ENCODE measurements at regions not wholly inside any gene's neighbourhood (a gene's known extent, or its start where the extent isn't known, plus 50 kb on each side); places are given as distances from the start of the nearest gene placed in this dataset.

GRCh38 chr2:120651818-120652217, 83.8 kb upstream of the GLI2 start:
- Histone ChIP-seq H3K14ac (ENCODE audit: insufficient read length) (no peak overlapping the region), H3K4me3 (ENCODE audit: extremely low read depth in 1 of 4, insufficient read depth in 2 of 4, low read depth in 3 of 4, low read length in 4 of 4) (no peak overlapping the region), H3K79me2 (ENCODE audit: control insufficient read depth in 1 of 2, insufficient read depth in 2 of 2, low read length in 2 of 2) (no peaks in the 10 kb centered on the region), H3K4me1 (replicated peaks in 1 of 4; ENCODE audit: control insufficient read depth in 3 of 4, insufficient read depth in 4 of 4, low read length in 3 of 4) (peaks cover 0 to 3% (median 1%) of the 10 kb centered on the region in 4 experiments; a peak in 3 of 7 replicates), H4K20me1 (replicated peaks in 1 of 2; ENCODE audit: control insufficient read depth in 1 of 2, insufficient read depth in 2 of 2, low read length in 2 of 2) (no peaks in the 10 kb centered on the region), H2BK120ac (replicated peaks; ENCODE audit: low read depth, low read length) (no peak overlapping the region), H2BK15ac (ENCODE audit: low read length) (no peak overlapping the region), H2BK12ac (ENCODE audit: low read depth, low read length) (no peak overlapping the region), H3K9me3 (ENCODE audit: insufficient read depth in 2 of 2, low read depth in 1 of 2, low read length in 1 of 2) (peaks cover 3 to 14% of the 10 kb centered on the region in 2 experiments; a peak in 2 of 4 replicates), H3K56ac (replicated peaks; ENCODE audit: insufficient read length, low read depth, low read length) (no peak overlapping the region), H3K23ac (ENCODE audit: insufficient read length) (no peak overlapping the region), H3K9ac (replicated peaks in 1 of 4; ENCODE audit: extremely low read depth in 1 of 4, low read depth in 3 of 4, low read length in 3 of 4) (no peak overlapping the region), H2BK20ac (ENCODE audit: low read length) (no peak overlapping the region), H3K4me2 (ENCODE audit: insufficient read depth in 1 of 2, low read depth in 2 of 2, low read length in 2 of 2) (no peak overlapping the region), H3K36me3 (ENCODE audit: control insufficient read depth in 2 of 4, insufficient read depth in 4 of 4, low read length in 3 of 4) (no peaks in the 10 kb centered on the region), H3K79me1 (ENCODE audit: low read depth, low read length) (no peaks in the 10 kb centered on the region), H4K8ac (ENCODE audit: extremely low read depth, insufficient read depth, low read length) (no peak overlapping the region), H3K27ac (ENCODE audit: low read depth, low read length) (no peak overlapping the region), H3K23me2 (ENCODE audit: low read depth, low read length) (no peaks in the 10 kb centered on the region; the same call in 1 of the 2 replicates), H4K5ac (ENCODE audit: insufficient read length, low read depth, low read length) (no peak overlapping the region), H3K18ac (ENCODE audit: extremely low read depth, low read length) (no peak overlapping the region), H3K4ac (replicated peaks; ENCODE audit: insufficient read length, low read depth, low read length) (no peak overlapping the region), H3K27me3 (replicated peaks in 1 of 4; ENCODE audit: control insufficient read depth in 3 of 4, extremely low read depth in 1 of 4, insufficient read depth in 3 of 4, low read length in 3 of 4) (peaks cover 6 to 23% (median 20%) of the 10 kb centered on the region in 4 experiments), H2AFZ (ENCODE audit: low read length) (no peak overlapping the region), H2BK5ac (ENCODE audit: low read depth, low read length) (no peak overlapping the region), H2AK5ac (ENCODE audit: low read depth, low read length) (no peak overlapping the region), H4K91ac (replicated peaks; ENCODE audit: insufficient read length, low read length) (no peak overlapping the region)
- DNase-seq (ENCODE audit: low read depth in 1 of 2, low spot score in 2 of 2) (no peak), FAIRE-seq (no peak)
- ChIA-PET POLR2A (ENCODE audit: partially characterized antibody) (no interaction called here), CTCF (ENCODE audit: partially characterized antibody) (interaction anchor here (1.2 kb wide), 3 partner anchors 18 to 36 kb away, joined by 3 to 5 read pairs (median 3); no protein-coding TSS in a partner anchor)
- no peak for TF ChIP-seq CBX8 (IDR thresholded peaks at IDR 0.05; ENCODE audit: borderline replicate concordance, low read depth, low read length)
- TF ChIP-seq RXRA (IDR thresholded peaks at IDR 0.05; ENCODE audit: insufficient read depth, low read depth, low read length): no peak
- no peak for TF ChIP-seq HDAC2 (IDR thresholded peaks at IDR 0.05; ENCODE audit: borderline replicate concordance in 1 of 2, low read depth in 2 of 2, low read length in 2 of 2)
- no peak for TF ChIP-seq RAD21 (IDR thresholded peaks at IDR 0.05 in 1 of 2, conservative IDR thresholded peaks at IDR 0.05 in 1 of 2; ENCODE audit: low read depth in 2 of 2, low read length in 2 of 2)
- TF ChIP-seq SRF (IDR thresholded peaks at IDR 0.05; ENCODE audit: low read depth, low read length): no peak
- no peak for TF ChIP-seq PHF8 (conservative IDR thresholded peaks at IDR 0.05; ENCODE audit: low read depth, low read length)
- TF ChIP-seq SP1 (IDR thresholded peaks at IDR 0.05; ENCODE audit: low read depth, low read length): no peak
- TF ChIP-seq BRCA1 (IDR thresholded peaks at IDR 0.05; ENCODE audit: low read depth, low read length): no peak
- no peak for TF ChIP-seq CHD1 (IDR thresholded peaks at IDR 0.05; ENCODE audit: low read depth, low read length)
- no peak for TF ChIP-seq GTF2F1 (IDR thresholded peaks at IDR 0.05; ENCODE audit: borderline replicate concordance, low read depth, low read length)
- TF ChIP-seq SIRT6 (IDR thresholded peaks at IDR 0.05; ENCODE audit: low read length): no peak
- no peak for TF ChIP-seq MAX (IDR thresholded peaks at IDR 0.05)
- no peak for TF ChIP-seq CREB1 (IDR thresholded peaks at IDR 0.05)
- TF ChIP-seq EGR1 (IDR thresholded peaks at IDR 0.05; ENCODE audit: borderline replicate concordance, low read depth, low read length): no peak
